Central memory CD8-positive, alpha-beta T cell (primary cell): ENCODE measurements at regions not wholly inside any gene's neighbourhood (a gene's known extent, or its start where the extent isn't known, plus 50 kb on each side); places are given as distances from the start of the nearest gene placed in this dataset.

Experiments used
- ATAC-seq: fragments of 150-1000 bp; cut with Tn5 transposase; replicated peaks from 2 replicates; pipeline ENCODE4 v1.10.0; 2022; ENCODE audit warnings: mild to moderate bottlenecking, moderate FRiP score, moderate number of reproducible peaks; ENCODE audit not compliant: poor library complexity, severe bottlenecking; ENCODE audit errors: extremely low read depth
- DNase-seq, 2 donors: peaks; one replicate each; pipeline ENCODE4 v3.0.0; 2021; ENCODE audit warnings: low spot score in 2 of 2
- H3K27ac Mint-ChIP-seq: one replicate; pipeline ENCODE4 v1.8.0; 2022; ENCODE audit warnings: low read depth, mild to moderate bottlenecking, moderate library complexity, mixed read lengths
- H3K27me3 Mint-ChIP-seq: one replicate; pipeline ENCODE4 v1.8.0; 2022; ENCODE audit warnings: mixed read lengths
- H3K36me3 Mint-ChIP-seq: one replicate; pipeline ENCODE4 v1.8.0; 2022; ENCODE audit warnings: mild to moderate bottlenecking, moderate library complexity, mixed read lengths; ENCODE audit not compliant: insufficient read depth
- H3K4me1 Mint-ChIP-seq: one replicate; pipeline ENCODE4 v1.8.0; 2022; ENCODE audit warnings: mixed read lengths
- H3K4me3 Mint-ChIP-seq: one replicate; pipeline ENCODE4 v1.8.0; 2022; ENCODE audit warnings: mild to moderate bottlenecking, moderate library complexity, mixed read lengths
- H3K9me3 Mint-ChIP-seq: one replicate; pipeline ENCODE4 v1.8.0; 2022; ENCODE audit warnings: mixed read lengths

GRCh38 chr2:104528101-104528500, 325.8 kb upstream of the POU3F3 start:
- no peak for DNase-seq

GRCh38 chr2:104531122-104531521, 322.8 kb upstream of the POU3F3 start:
- no peak for ATAC-seq
- peaks cover 9% of the 10 kb centered on the region for H3K9me3 Mint-ChIP-seq
- no peaks in the 10 kb centered on the region for H3K4me1 Mint-ChIP-seq

More at GRCh38 chr2:104528101-104528500, 325.8 kb upstream of the POU3F3 start:
- Mint-ChIP-seq H3K27me3 (no peaks in the 10 kb centered on the region), H3K9me3 (peaks cover 4% of the 10 kb centered on the region), H3K27ac (no peak overlapping the region), H3K4me1 (no peaks in the 10 kb centered on the region), H3K4me3 (no peak overlapping the region), H3K36me3 (no peaks in the 10 kb centered on the region)
- ATAC-seq = no peak

GRCh38 chr2:104537116-104537515, 316.8 kb upstream of the POU3F3 start:
- Mint-ChIP-seq H3K4me1 (no peaks in the 10 kb centered on the region), H3K9me3 (peaks cover 11% of the 10 kb centered on the region), H3K36me3 (no peaks in the 10 kb centered on the region), H3K27ac (no peak overlapping the region), H3K27me3 (no peaks in the 10 kb centered on the region), H3K4me3 (no peak overlapping the region)
- DNase-seq (no peak), ATAC-seq (no peak)

More at GRCh38 chr2:104531122-104531521, 322.8 kb upstream of the POU3F3 start:
- no peaks in the 10 kb centered on the region for H3K27me3 Mint-ChIP-seq
- no peak for DNase-seq
- no peak overlapping the region for H3K27ac Mint-ChIP-seq
- no peak overlapping the region for H3K4me3 Mint-ChIP-seq
- H3K36me3 Mint-ChIP-seq = no peaks in the 10 kb centered on the region

GRCh38 chr2:104538077-104538476, 315.8 kb upstream of the POU3F3 start:
- ATAC-seq (no peak), DNase-seq (no peak)
- Mint-ChIP-seq H3K36me3 (no peaks in the 10 kb centered on the region), H3K4me1 (no peaks in the 10 kb centered on the region), H3K27me3 (no peaks in the 10 kb centered on the region), H3K27ac (no peak overlapping the region), H3K9me3 (peaks cover 11% of the 10 kb centered on the region), H3K4me3 (no peak overlapping the region)

GRCh38 chr2:104539649-104540048, 314.3 kb upstream of the POU3F3 start:
- Mint-ChIP-seq H3K27me3 (no peaks in the 10 kb centered on the region), H3K36me3 (no peaks in the 10 kb centered on the region), H3K4me1 (no peaks in the 10 kb centered on the region), H3K4me3 (no peak overlapping the region), H3K27ac (no peak overlapping the region), H3K9me3 (peaks cover 11% of the 10 kb centered on the region)
- DNase-seq (no peak), ATAC-seq (no peak)

GRCh38 chr2:104545055-104545454, 308.9 kb upstream of the POU3F3 start:
- no peaks in the 10 kb centered on the region for H3K4me1 Mint-ChIP-seq
- DNase-seq (no peak), ATAC-seq (no peak)
- H3K9me3 Mint-ChIP-seq = peaks cover 15% of the 10 kb centered on the region
- no peaks in the 10 kb centered on the region for H3K36me3 Mint-ChIP-seq
- no peak overlapping the region for H3K27ac Mint-ChIP-seq
- no peaks in the 10 kb centered on the region for H3K27me3 Mint-ChIP-seq
- no peak overlapping the region for H3K4me3 Mint-ChIP-seq

- ATAC-seq = no peak
- Mint-ChIP-seq H3K27me3 (no peaks in the 10 kb centered on the region), H3K9me3 (peaks cover 15% of the 10 kb centered on the region), H3K4me3 (no peak overlapping the region), H3K36me3 (no peaks in the 10 kb centered on the region), H3K27ac (no peak overlapping the region), H3K4me1 (no peaks in the 10 kb centered on the region)
- DNase-seq = no peak
Measured at GRCh38 chr2:104546537-104546936, 307.4 kb upstream of the POU3F3 start.

- peaks cover 15% of the 10 kb centered on the region for H3K9me3 Mint-ChIP-seq
Measured at GRCh38 chr2:104547221-104547620, 306.7 kb upstream of the POU3F3 start.

GRCh38 chr2:104561251-104561650, 292.7 kb upstream of the POU3F3 start:
- ATAC-seq (no peak), DNase-seq (no peak)
- no peaks in the 10 kb centered on the region for H3K27me3 Mint-ChIP-seq
- no peaks in the 10 kb centered on the region for H3K4me1 Mint-ChIP-seq
- peaks cover 15% of the 10 kb centered on the region for H3K9me3 Mint-ChIP-seq
- H3K36me3 Mint-ChIP-seq = no peaks in the 10 kb centered on the region
- H3K4me3 Mint-ChIP-seq = no peak overlapping the region
- no peak overlapping the region for H3K27ac Mint-ChIP-seq

More at GRCh38 chr2:104547221-104547620, 306.7 kb upstream of the POU3F3 start:
- ATAC-seq = no peak
- Mint-ChIP-seq H3K4me1 (no peaks in the 10 kb centered on the region), H3K36me3 (no peaks in the 10 kb centered on the region), H3K27me3 (no peaks in the 10 kb centered on the region), H3K27ac (no peak overlapping the region), H3K4me3 (no peak overlapping the region)
- DNase-seq = no peak

GRCh38 chr2:104562537-104562936, 291.4 kb upstream of the POU3F3 start:
- no peak overlapping the region for H3K27ac Mint-ChIP-seq
- H3K36me3 Mint-ChIP-seq = no peaks in the 10 kb centered on the region
- no peaks in the 10 kb centered on the region for H3K4me1 Mint-ChIP-seq
- H3K27me3 Mint-ChIP-seq = no peaks in the 10 kb centered on the region
- H3K4me3 Mint-ChIP-seq = no peak overlapping the region
- peaks cover 15% of the 10 kb centered on the region for H3K9me3 Mint-ChIP-seq
- ATAC-seq = no peak
- no peak for DNase-seq

- Mint-ChIP-seq H3K27me3 (no peaks in the 10 kb centered on the region), H3K9me3 (peaks cover 15% of the 10 kb centered on the region), H3K27ac (no peak overlapping the region), H3K4me3 (no peak overlapping the region), H3K4me1 (no peaks in the 10 kb centered on the region), H3K36me3 (no peaks in the 10 kb centered on the region)
- no peak for ATAC-seq
- DNase-seq = no peak
Measured at GRCh38 chr2:104563398-104563996, 290.4 kb upstream of the POU3F3 start.

- Mint-ChIP-seq H3K9me3 (peaks cover 17% of the 10 kb centered on the region), H3K36me3 (no peaks in the 10 kb centered on the region), H3K4me3 (no peak overlapping the region), H3K27me3 (no peaks in the 10 kb centered on the region), H3K4me1 (no peaks in the 10 kb centered on the region), H3K27ac (no peak overlapping the region)
- DNase-seq (no peak), ATAC-seq (no peak)
Measured at GRCh38 chr2:104568247-104568646, 285.7 kb upstream of the POU3F3 start.

GRCh38 chr2:104570259-104570658, 283.7 kb upstream of the POU3F3 start:
- Mint-ChIP-seq H3K9me3 (peaks cover 13% of the 10 kb centered on the region), H3K4me1 (no peaks in the 10 kb centered on the region), H3K27ac (no peak overlapping the region), H3K4me3 (no peak overlapping the region), H3K27me3 (no peaks in the 10 kb centered on the region), H3K36me3 (no peaks in the 10 kb centered on the region)
- DNase-seq = no peak
- no peak for ATAC-seq
